CD4-positive, alpha-beta T cell treated with Interleukin-15 for 1 hour (primary cell): ENCODE measurements at regions not wholly inside any gene's neighbourhood (a gene's known extent, or its start where the extent isn't known, plus 50 kb on each side); places are given as distances from the start of the nearest gene placed in this dataset.
"Not testable (repeated sequence)": the region's sequence is repeated elsewhere in the genome, so short reads cannot be mapped to it uniquely, and the experiment has no call there.

Source experiments
- DNase-seq: peaks from one replicate; pipeline ENCODE4 v3.0.0-alpha.2; 2020

GRCh38 chr1:187038784-187039183, 210.0 kb downstream of the PLA2G4A start:
- DNase-seq = no peak

GRCh38 chr1:187041104-187041503, 212.4 kb downstream of the PLA2G4A start:
- no peak for DNase-seq

DNA sequence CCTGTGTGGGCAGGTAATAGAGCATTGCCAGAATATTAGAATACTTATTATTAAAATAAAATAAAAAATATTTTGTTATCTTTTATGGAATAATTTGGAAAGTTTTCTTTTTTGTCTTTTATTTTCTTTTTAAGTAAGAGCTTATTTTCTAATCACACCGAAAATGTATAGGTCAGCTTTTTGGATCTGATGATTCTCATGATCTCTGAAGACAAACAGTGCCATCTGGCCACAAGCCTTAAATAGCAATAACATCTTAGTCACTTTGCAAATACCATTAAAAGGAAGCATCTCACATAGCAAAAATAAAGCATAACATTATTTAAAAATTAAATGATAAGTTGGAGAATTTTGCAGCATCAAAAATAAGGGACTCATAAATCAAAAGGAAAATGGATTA, 213.8 kb downstream of the PLA2G4A start:
- DNase-seq = no peak

DNA sequence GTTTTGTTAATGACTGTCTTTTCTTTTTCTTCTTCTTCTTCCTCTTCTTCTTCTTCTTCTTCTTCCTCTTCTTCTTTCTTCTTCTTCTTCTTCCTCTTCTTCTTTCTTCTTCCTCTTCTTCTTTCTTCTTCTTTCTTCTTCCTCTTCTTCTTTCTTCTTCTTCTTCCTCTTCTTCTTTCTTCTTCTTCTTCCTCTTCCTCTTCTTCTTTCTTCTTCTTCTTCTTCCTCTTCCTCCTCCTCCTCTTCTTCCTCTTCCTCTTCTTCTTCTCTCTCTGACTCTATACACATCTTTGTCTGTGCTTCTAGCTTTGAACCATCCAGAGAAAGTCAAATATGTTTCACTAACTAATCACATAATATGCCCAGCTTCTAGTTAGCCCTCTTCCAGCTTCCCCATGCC, 214.7 kb downstream of the PLA2G4A start:
- DNase-seq = not testable (repeated sequence)

GRCh38 chr1:187044411-187044810, 215.7 kb downstream of the PLA2G4A start:
- DNase-seq = no peak

GRCh38 chr1:187045371-187045770, 216.6 kb downstream of the PLA2G4A start:
- DNase-seq = no peak

GRCh38 chr1:187046293-187046692, 217.5 kb downstream of the PLA2G4A start:
- no peak for DNase-seq

- no peak for DNase-seq
Observed at GRCh38 chr1:187047298-187047697, 218.5 kb downstream of the PLA2G4A start.

- no peak for DNase-seq
Observed at GRCh38 chr1:187051618-187052232, 223.0 kb downstream of the PLA2G4A start.

DNA sequence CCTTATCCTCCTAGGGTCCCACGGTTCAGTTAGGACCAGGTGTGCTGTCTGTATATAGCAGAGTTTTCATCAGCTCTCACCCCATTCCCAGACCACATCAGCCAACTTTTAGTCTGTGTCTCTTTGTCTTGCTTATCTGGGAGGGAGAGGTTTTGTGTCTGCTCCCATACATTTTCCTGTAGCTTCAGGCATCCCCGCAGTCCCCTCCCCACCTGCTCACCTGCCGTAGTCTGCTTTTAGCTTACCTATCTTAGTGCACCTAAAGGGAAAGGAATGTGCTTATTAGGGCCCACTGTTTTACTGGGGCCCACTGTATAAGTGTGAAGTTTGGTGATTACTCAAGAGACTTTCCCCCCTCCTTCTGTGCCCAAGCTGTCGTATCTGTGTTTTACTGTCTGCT, 225.1 kb downstream of the PLA2G4A start:
- DNase-seq = no peak

DNA sequence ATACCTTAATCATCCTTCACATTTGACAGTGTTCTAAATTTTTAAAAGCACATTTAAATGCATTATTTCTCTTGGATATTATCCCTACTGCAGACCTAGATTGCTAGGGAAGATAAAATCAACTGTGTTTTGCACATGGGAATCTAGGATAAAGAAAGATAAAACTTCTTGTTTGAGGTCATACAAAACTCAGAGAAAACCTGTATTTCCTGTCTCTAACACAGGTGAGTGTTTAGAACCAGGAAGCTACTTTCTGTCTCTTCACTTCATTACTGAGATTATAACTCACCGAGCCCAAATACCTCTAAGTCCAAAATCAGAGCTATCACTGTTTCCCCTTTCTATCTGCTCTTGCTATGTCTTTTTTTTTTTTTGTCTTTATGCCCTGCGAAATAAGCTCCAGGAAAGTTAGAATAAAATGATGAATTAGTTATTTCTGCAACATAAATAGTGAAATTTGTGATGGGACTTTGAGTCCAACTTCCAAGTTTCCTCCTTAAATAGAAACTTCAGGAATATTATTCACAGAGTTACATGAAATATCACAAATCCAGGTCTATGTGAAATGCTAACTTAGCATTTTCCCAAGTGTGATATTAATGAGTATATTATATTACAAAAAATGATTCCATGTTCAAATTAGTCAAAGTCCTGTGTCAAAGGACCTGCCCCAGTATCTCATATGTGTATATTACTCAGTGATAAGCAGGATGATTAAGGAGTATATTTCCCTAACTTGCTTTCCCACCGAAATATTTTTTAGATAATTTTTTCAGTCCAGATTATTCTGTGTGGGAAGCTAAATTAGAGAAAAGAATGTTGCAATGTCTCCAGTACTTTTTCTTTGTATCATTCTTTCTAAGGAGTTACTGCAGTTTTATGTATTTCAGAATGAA, 226.4 kb downstream of the PLA2G4A start:
- no peak for DNase-seq

GRCh38 chr1:187063271-187063670, 234.5 kb downstream of the PLA2G4A start:
- DNase-seq = no peak

DNA sequence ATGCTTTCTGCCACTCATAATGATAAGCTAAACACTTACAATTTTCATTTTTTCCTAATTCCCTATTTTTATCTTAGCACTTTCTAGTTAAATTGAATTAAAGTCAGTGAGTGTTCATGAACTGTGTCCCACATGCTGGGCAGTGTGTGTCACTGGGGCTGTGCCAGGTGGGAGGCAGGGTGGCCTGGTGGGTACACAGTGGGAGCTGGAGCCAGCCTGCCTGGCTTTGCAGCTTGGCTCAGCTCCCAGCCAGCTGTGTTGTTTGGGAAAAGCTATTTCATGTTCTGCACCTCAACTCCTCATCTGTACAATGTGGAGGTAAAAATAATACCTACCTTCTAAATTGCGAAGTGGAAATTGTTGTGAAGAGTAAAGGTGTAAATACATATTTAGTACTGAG, 238.4 kb downstream of the PLA2G4A start:
- no peak for DNase-seq

DNA sequence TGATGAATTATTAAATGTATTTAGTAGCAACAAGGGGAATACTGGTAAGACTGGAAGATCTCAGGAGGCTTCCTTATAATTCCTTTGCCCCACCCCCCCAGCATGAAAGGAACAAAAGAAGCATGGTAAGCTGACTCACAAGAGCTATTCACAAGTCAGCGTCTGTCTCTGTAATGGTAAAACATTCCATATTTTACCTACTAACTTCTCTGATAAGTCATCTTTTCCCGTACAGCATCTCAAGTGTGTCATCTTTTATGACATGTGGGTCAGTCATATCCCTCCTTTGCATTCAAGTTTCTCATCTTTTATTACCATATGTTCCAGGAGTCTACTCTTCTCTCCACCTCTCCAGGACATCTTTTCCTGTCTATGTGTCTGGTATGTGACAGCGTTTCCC, 241.3 kb downstream of the PLA2G4A start:
- no peak for DNase-seq

- peak; percentile 17 for DNase-seq
Observed at GRCh38 chr1:187072262-187073034, 243.7 kb downstream of the PLA2G4A start.

DNA sequence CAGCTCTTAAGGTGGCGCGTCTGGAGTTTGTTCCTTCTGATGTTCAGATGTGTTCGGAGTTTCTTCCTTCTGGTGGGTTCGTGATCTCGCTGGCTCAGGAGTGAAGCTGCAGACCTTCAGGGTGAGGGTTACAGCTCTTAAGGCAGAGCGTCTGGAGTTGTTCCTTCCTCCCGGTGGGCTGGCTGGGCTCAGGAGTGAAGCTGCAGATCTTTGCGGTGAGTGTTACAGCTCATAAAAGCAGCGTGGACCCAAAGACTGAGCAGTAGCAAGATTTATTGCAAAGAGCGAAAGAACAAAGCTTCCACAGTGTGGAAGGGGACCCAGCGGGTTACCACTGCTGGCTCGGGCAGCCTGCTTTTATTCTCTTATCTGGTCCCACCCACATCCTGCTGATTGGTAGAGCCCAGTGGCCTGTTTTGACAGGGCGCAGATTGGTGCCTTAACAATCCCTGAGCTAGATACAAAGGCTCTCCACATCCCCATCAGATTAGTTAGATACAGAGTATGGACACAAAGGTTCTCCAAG, 244.3 kb downstream of the PLA2G4A start:
- DNase-seq = peak; percentile 18

DNA sequence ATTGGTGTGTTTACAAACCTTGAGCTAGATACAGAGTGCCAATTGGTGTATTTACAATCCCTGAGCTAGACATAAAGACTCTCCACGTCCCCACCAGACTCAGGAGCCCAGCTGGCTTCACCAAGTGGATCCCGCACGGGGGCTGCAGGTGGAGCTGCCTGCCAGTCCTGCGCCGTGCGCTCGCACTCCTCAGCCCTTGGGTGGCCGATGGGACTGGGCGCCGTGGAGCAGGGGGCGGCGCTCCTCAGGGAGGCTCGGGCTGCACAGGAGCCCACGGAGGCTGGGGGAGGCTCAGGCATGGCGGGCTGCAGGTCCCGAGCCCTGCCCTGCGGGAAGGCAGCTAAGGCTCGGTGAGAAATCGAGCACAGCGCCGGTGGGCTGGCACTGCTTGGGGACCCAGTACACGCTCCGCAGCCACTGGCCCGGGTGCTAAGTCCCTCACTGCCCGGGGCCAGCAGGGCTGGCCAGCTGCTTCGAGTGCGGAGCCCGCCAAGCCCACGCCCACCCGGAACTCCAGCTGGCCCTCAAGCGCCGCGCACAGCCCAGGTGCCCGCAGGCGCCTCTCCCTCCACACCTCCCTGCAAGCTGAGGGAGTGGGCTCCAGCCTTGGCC, 245.0 kb downstream of the PLA2G4A start:
- DNase-seq = not testable (repeated sequence)

- no peak for DNase-seq
Observed at GRCh38 chr1:187074445-187075048, 245.8 kb downstream of the PLA2G4A start.

GRCh38 chr1:187076922-187077321, 248.2 kb downstream of the PLA2G4A start:
- no peak for DNase-seq

- DNase-seq = no peak
Observed at GRCh38 chr1:187078321-187078720, 249.6 kb downstream of the PLA2G4A start.

GRCh38 chr1:187078916-187079315, 250.2 kb downstream of the PLA2G4A start:
- no peak for DNase-seq

- no peak for DNase-seq
Observed at GRCh38 chr1:187079330-187079729, 250.6 kb downstream of the PLA2G4A start.
